ENCODE measurements at regions not wholly inside any gene's neighbourhood (a gene's known extent, or its start where the extent isn't known, plus 50 kb on each side); places are given as distances from the start of the nearest gene placed in this dataset.

DNA sequence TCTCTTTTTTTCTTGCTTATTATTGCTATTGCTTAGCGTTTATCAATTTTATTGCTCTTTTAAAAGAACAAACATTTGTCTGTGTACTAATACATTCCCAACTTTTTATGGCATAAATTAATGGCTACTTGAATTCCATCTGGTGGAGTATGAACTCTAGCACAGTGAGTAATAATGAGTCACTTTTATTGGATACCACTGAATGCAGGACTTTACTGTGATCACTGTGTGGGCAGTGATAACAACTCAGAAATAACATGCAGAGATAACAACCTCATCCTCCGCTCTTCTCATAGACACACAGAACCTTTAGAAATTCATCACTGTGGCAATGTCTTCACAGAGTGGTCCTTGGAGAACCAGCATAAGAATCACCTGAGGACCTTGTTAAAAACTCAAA is 139.5 kb upstream of the PRNP start:
- no peaks in the 10 kb centered on the region for H3K9me3 ChIP-seq
- H3K36me3 ChIP-seq (ENCODE audit: insufficient read depth in 1 of 2, low read depth in 1 of 2) = no peaks in the 10 kb centered on the region
- ATAC-seq (no peak), DNase-seq (no peak)
- no peaks in the 10 kb centered on the region for H3K27me3 ChIP-seq (ENCODE audit: insufficient read depth in 3 of 3, low read length in 2 of 3)
- TF ChIP-seq, protein P1, sequence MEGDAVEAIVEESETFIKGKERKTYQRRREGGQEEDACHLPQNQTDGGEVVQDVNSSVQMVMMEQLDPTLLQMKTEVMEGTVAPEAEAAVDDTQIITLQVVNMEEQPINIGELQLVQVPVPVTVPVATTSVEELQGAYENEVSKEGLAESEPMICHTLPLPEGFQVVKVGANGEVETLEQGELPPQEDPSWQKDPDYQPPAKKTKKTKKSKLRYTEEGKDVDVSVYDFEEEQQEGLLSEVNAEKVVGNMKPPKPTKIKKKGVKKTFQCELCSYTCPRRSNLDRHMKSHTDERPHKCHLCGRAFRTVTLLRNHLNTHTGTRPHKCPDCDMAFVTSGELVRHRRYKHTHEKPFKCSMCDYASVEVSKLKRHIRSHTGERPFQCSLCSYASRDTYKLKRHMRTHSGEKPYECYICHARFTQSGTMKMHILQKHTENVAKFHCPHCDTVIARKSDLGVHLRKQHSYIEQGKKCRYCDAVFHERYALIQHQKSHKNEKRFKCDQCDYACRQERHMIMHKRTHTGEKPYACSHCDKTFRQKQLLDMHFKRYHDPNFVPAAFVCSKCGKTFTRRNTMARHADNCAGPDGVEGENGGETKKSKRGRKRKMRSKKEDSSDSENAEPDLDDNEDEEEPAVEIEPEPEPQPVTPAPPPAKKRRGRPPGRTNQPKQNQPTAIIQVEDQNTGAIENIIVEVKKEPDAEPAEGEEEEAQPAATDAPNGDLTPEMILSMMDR (IDR thresholded peaks at IDR 0.05) = no peak
- WGBS, 3 donors = 83 to 93% (median 87%) methylated on average over 2 of the region's 2 CpGs
- no peak overlapping the region for H3K27ac ChIP-seq
- no peak overlapping the region for H3K4me3 ChIP-seq
- intact Hi-C loops (cut with DNase I) = no loop called here
- no peaks in the 10 kb centered on the region for H3K4me1 ChIP-seq

DNA sequence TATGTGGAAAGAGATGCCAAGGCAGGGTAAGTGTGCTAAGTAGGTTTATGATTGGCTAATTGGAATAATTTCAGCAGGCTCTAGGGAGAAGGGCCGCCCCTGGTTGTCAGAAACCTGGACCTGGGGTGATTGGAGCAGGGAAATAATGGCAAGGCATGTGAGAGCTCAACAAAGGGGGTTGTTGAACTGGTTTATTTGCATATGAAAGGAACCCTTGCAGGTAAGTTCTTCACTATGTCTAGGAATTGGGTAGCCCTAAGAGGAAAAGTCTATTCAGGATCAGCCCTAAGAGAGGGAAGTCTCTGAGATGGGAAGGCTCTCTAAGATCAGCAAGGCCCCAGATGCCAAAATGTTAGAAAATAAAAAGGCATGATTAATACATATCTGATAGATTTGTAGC is 139.9 kb upstream of the PRNP start:
- no peak overlapping the region for H3K4me3 ChIP-seq
- no peaks in the 10 kb centered on the region for H3K9me3 ChIP-seq
- no peak for DNase-seq
- no peaks in the 10 kb centered on the region for H3K4me1 ChIP-seq
- intact Hi-C loops (cut with DNase I) = no loop called here
- H3K27me3 ChIP-seq (ENCODE audit: insufficient read depth in 3 of 3, low read length in 2 of 3) = no peaks in the 10 kb centered on the region
- no peak overlapping the region for H3K27ac ChIP-seq
- TF ChIP-seq, protein P1 (IDR thresholded peaks at IDR 0.05) = no peak
- ATAC-seq = no peak
- 47 to 52% (median 51%) methylated on average over 1 of the region's 1 CpG for WGBS, 3 donors
- H3K36me3 ChIP-seq (ENCODE audit: insufficient read depth in 1 of 2, low read depth in 1 of 2) = no peaks in the 10 kb centered on the region

GRCh38 chr20:4545526-4545925 is 140.7 kb upstream of the PRNP start:
- Histone ChIP-seq H3K4me1 (no peaks in the 10 kb centered on the region), H3K36me3 (ENCODE audit: insufficient read depth in 1 of 2, low read depth in 1 of 2) (no peaks in the 10 kb centered on the region), H3K9me3 (no peaks in the 10 kb centered on the region), H3K27ac (no peak overlapping the region), H3K27me3 (ENCODE audit: insufficient read depth in 3 of 3, low read length in 2 of 3) (no peaks in the 10 kb centered on the region), H3K4me3 (no peak overlapping the region)
- 85 to 90% (median 86%) methylated on average over 2 of the region's 2 CpGs for whole genome bisulfite sequencing, 3 donors
- no peak for DNase-seq
- intact Hi-C loops (cut with DNase I) = no loop called here
- TF ChIP-seq, protein P1 (IDR thresholded peaks at IDR 0.05) = no peak
- ATAC-seq = no peak

DNA sequence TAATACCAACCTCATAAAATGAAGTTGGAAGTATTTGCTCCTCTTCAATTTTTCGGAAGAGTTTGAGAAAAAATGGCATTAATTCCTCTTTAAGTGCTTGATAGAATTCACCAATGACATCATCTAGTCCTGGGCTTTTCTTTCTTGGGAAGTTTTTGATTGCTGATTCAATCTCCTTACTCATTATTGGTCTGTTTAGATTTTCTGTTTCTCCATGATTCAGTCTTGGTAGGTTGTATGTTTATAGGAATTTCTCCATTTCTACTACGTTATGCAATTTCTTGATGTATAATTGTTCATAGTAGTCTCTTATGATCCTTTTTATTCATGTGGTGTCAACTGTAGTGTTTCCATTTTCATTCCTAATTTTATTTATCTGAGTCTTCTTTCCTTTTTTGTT is 141.5 kb upstream of the PRNP start:
- intact Hi-C loops (cut with DNase I) = no loop called here
- ATAC-seq = no peak

DNA sequence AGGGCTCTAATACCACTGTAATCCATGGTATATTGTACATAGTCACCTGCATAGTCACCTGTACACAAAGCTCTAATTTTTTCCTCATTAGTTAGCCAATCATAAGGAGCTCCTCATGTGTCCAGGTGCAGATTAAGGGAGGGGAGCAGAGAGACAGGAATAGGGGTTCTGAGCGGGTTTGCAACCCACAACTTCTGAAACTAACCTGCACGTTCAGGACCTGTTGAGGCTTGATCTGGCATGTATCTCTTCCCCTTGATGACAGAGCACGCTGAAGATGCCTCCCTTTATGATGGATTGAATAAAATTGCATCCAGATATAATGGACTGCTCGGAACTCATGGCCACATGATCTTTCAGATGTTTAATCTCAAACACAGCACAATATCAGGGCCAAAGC is 144.0 kb upstream of the PRNP start:
- no peaks in the 10 kb centered on the region for H3K9me3 ChIP-seq
- no peaks in the 10 kb centered on the region for H3K36me3 ChIP-seq (ENCODE audit: insufficient read depth in 1 of 2, low read depth in 1 of 2)
- H3K27me3 ChIP-seq (ENCODE audit: insufficient read depth in 3 of 3, low read length in 2 of 3) = no peaks in the 10 kb centered on the region
- no peak overlapping the region for H3K27ac ChIP-seq
- ATAC-seq (no peak), DNase-seq (no peak)
- intact Hi-C loops (cut with DNase I) = no loop called here
- WGBS, 3 donors = 73 to 76% (median 76%) methylated on average over 4 of the region's 4 CpGs
- no peaks in the 10 kb centered on the region for H3K4me1 ChIP-seq
- TF ChIP-seq, protein P1 (IDR thresholded peaks at IDR 0.05) = no peak
- H3K4me3 ChIP-seq = no peak overlapping the region

More for the DNA sequence above, 141.5 kb upstream of the PRNP start:
- no peak for DNase-seq
- Histone ChIP-seq H3K4me1 (no peaks in the 10 kb centered on the region), H3K27me3 (ENCODE audit: insufficient read depth in 3 of 3, low read length in 2 of 3) (no peaks in the 10 kb centered on the region), H3K4me3 (no peak overlapping the region), H3K27ac (no peak overlapping the region), H3K36me3 (ENCODE audit: insufficient read depth in 1 of 2, low read depth in 1 of 2) (no peaks in the 10 kb centered on the region), H3K9me3 (no peaks in the 10 kb centered on the region)
- WGBS, 3 donors = 76 to 82% (median 80%) methylated on average over 2 of the region's 2 CpGs
- TF ChIP-seq, protein P1 (IDR thresholded peaks at IDR 0.05) = no peak
